Thyroid gland (tissue), 4 donors: ENCODE measurements at regions not wholly inside any gene's neighbourhood (a gene's known extent, or its start where the extent isn't known, plus 50 kb on each side); places are given as distances from the start of the nearest gene placed in this dataset.

ENCODE experiments used
- CTCF ChIP-seq, 6 experiments: fragments of 200-600 bp in 3 of 6; fragments of 450-650 bp in 3 of 6; sonication (generic) in 3 of 6; IDR thresholded peaks; one replicate each; pipeline ENCODE4 v1.5.1; 2016 to 2019; ENCODE audit warnings: antibody characterized with exemption in 6 of 6, mild to moderate bottlenecking in 2 of 6, inconsistent platforms in 1 of 6, moderate library complexity in 1 of 6
- POLR2A ChIP-seq, 2 donors: fragments of 450-650 bp; IDR thresholded peaks; one replicate each; pipeline ENCODE4 v1.6.1; 2017; ENCODE audit warnings: antibody characterized with exemption in 2 of 2, mild to moderate bottlenecking in 2 of 2, moderate library complexity in 1 of 2

GRCh38 chr6:6725468-6726209, 137.1 kb downstream of the LY86 start:
- no peak for TF ChIP-seq CTCF (IDR thresholded peaks at IDR 0.05)
- TF ChIP-seq POLR2A (IDR thresholded peaks at IDR 0.05) = no peak
